GM12878 (cell line): ENCODE measurements at regions not wholly inside any gene's neighbourhood (a gene's known extent, or its start where the extent isn't known, plus 50 kb on each side); places are given as distances from the start of the nearest gene placed in this dataset.

ENCODE experiments used
- ATAC-seq: fragments of 200-7000 bp; cut with Tn5 transposase; 3 replicates; pipeline ENCODE4 v1.9.1; 2020; ENCODE audit warnings: mild to moderate bottlenecking, moderate library complexity
- BruUV-seq: library from RNA; stranded (reverse); fragments of 400-500 nt; replicated peaks from 2 replicates; lab custom pipeline; 2021; lab: Mats Ljungman, UMichigan
- CTCF ChIA-PET: fragments of 300-600 bp; sonication (Branson Sonifier 250); formaldehyde crosslinking; extraction: SDS; loops from one replicate; lab custom pipeline; 2021; ENCODE audit warnings: inconsistent platforms; lab: Yijun Ruan, JAX
- POLR2A ChIA-PET: fragments of 350-600 bp; formaldehyde crosslinking; extraction: SDS; loops from one replicate; lab custom pipeline; 2021; ENCODE audit warnings: inconsistent platforms; lab: Charles Lee
- RAD21 ChIA-PET: fragments of 300-600 bp; sonication (Branson Sonifier 250); formaldehyde crosslinking; loops from one replicate; lab custom pipeline; 2023; ENCODE audit warnings: antibody characterized with exemption; ENCODE audit not compliant: unreplicated experiment; lab: Charles Lee
- SMC1A ChIA-PET: fragments of 300-600 bp; sonication (Branson Sonifier 250); formaldehyde crosslinking; loops from one replicate; lab custom pipeline; 2023; ENCODE audit not compliant: unreplicated experiment, uncharacterized antibody; lab: Charles Lee
- DNase-seq: peaks from one replicate; pipeline ENCODE4 v3.0.0-alpha.2; 2011; ENCODE audit warnings: low read depth, low spot score
- FAIRE-seq: peaks from 3 replicates; lab custom pipeline; 2011; peaks lifted over from hg19 to GRCh38; lab: Jason Lieb, UNC
- H2AFZ ChIP-seq: 2 replicates; pipeline ENCODE4 v1.6.0; 2011; ENCODE audit warnings: low read depth, low read length, control low read depth; ENCODE audit not compliant: control insufficient read depth
- H3K27ac ChIP-seq: 2 replicates; pipeline ENCODE4 v1.5.1; 2011; ENCODE audit warnings: control low read depth; ENCODE audit not compliant: control insufficient read depth, insufficient read depth
- H3K27me3 ChIP-seq, 2 experiments: replicated peaks in 1 of 2; 2 replicates each; pipeline versions ENCODE4 v1.6.0 to v1.6.1; 2011; ENCODE audit warnings: low read length in 1 of 2; ENCODE audit not compliant: control insufficient read depth in 2 of 2, insufficient read depth in 2 of 2
- H3K36me3 ChIP-seq, 2 experiments: 2 replicates each; pipeline ENCODE4 v1.5.1; 2011; ENCODE audit warnings: low read length in 1 of 2; ENCODE audit not compliant: control insufficient read depth in 2 of 2, insufficient read depth in 2 of 2
- H3K4me1 ChIP-seq: 2 replicates; pipeline ENCODE4 v1.6.1; 2011; ENCODE audit warnings: mild to moderate bottlenecking, low read length, moderate library complexity, mixed read lengths; ENCODE audit not compliant: control insufficient read depth, insufficient read depth
- H3K4me2 ChIP-seq: 2 replicates; pipeline ENCODE4 v1.6.0; 2011; ENCODE audit warnings: control low read depth; ENCODE audit not compliant: control insufficient read depth, insufficient read depth
- H3K4me3 ChIP-seq: fragments of 200-600 bp; sonication (generic); 2 replicates; pipeline ENCODE4 v1.5.1; 2016
- H3K79me2 ChIP-seq: 2 replicates; pipeline ENCODE4 v1.6.0; 2011; ENCODE audit warnings: low read length; ENCODE audit not compliant: control insufficient read depth, insufficient read depth
- H3K9ac ChIP-seq: 2 replicates; pipeline ENCODE4 v1.8.0; 2011; ENCODE audit warnings: low read length, control low read depth, mixed read lengths; ENCODE audit not compliant: control insufficient read depth, insufficient read depth
- H3K9me3 ChIP-seq: replicated peaks from 3 replicates; pipeline ENCODE4 v1.5.1; 2011; ENCODE audit warnings: mild to moderate bottlenecking, low read length; ENCODE audit not compliant: control insufficient read depth, insufficient read depth
- H4K20me1 ChIP-seq: 2 replicates; pipeline ENCODE4 v1.6.0; 2011; ENCODE audit not compliant: control insufficient read depth, insufficient read depth
- CBX3 ChIP-seq: fragments of 200-600 bp; sonication (generic); IDR thresholded peaks from 2 replicates; pipeline ENCODE4 v1.6.1; 2016; ENCODE audit warnings: low read depth, borderline replicate concordance
- CREM ChIP-seq: IDR thresholded peaks from 2 replicates; pipeline ENCODE4 v1.6.1; 2014; ENCODE audit warnings: antibody characterized with exemption, low read depth
- EED ChIP-seq: sonication (generic); IDR thresholded peaks from 2 replicates; pipeline ENCODE4 v1.6.1; 2016; ENCODE audit warnings: antibody characterized with exemption, low read depth
- FOXK2 ChIP-seq: fragments of 450-650 bp; IDR thresholded peaks from 2 replicates; pipeline ENCODE4 v1.6.1; 2017; ENCODE audit warnings: mild to moderate bottlenecking, moderate library complexity
- GATAD2B ChIP-seq: fragments of 450-650 bp; conservative IDR thresholded peaks from 2 replicates; pipeline ENCODE4 v1.6.1; 2017; ENCODE audit warnings: low read depth, mild to moderate bottlenecking, moderate library complexity
- HDAC6 ChIP-seq: fragments of 200-600 bp; sonication (generic); IDR thresholded peaks from one replicate; pipeline ENCODE4 v1.8.0; 2017; ENCODE audit warnings: antibody characterized with exemption; ENCODE audit not compliant: unreplicated experiment
- JUNB ChIP-seq: IDR thresholded peaks from 2 replicates; pipeline ENCODE4 v1.6.1; 2016; ENCODE audit warnings: antibody characterized with exemption, mild to moderate bottlenecking
- PAX5 ChIP-seq: IDR thresholded peaks from 2 replicates; pipeline ENCODE4 v1.6.1; 2011; ENCODE audit warnings: low read depth, low read length, borderline replicate concordance
- RAD21 ChIP-seq: IDR thresholded peaks from 2 replicates; pipeline ENCODE4 v1.6.1; 2011; ENCODE audit warnings: mild to moderate bottlenecking, low read depth, low read length, moderate library complexity; ENCODE audit not compliant: insufficient read depth
- RB1 ChIP-seq: fragments of 450-650 bp; formaldehyde crosslinking; IDR thresholded peaks from 2 replicates; pipeline ENCODE4 v1.6.1; 2017; ENCODE audit warnings: mild to moderate bottlenecking, borderline replicate concordance
- RELB ChIP-seq: fragments of 450-650 bp; IDR thresholded peaks from 2 replicates; pipeline ENCODE4 v1.6.1; 2017; ENCODE audit warnings: low read depth, mild to moderate bottlenecking, moderate library complexity
- SKIL ChIP-seq: fragments of 450-650 bp; IDR thresholded peaks from 2 replicates; pipeline ENCODE4 v1.6.1; 2017; ENCODE audit warnings: mild to moderate bottlenecking, low read depth, inconsistent platforms; ENCODE audit not compliant: poor library complexity, severe bottlenecking
- SRF ChIP-seq, 2 experiments: IDR thresholded peaks; 2 replicates each; pipeline ENCODE4 v1.6.1; 2011; ENCODE audit warnings: low read depth in 2 of 2, low read length in 2 of 2, mild to moderate bottlenecking in 1 of 2, moderate library complexity in 1 of 2
- ZSCAN29 ChIP-seq: fragments of 450-650 bp; IDR thresholded peaks from 2 replicates; pipeline ENCODE4 v1.6.1; 2017; ENCODE audit warnings: mild to moderate bottlenecking, moderate library complexity
- WGBS: methylation state at CpG from one replicate; pipeline ENCODE4 v1.1.6; 2016; ENCODE audit warnings: low lambda C conversion rate; ENCODE audit not compliant: insufficient replicate concordance, insufficient coverage; ENCODE audit errors: missing lambda C conversion rate; 5-methylcytosine and 5-hydroxymethylcytosine counted together
- in situ Hi-C: fragments of 300-500 bp; cut with MboI; formaldehyde crosslinking; loops from 9 replicates; pipeline ENCODE4 v1.14.3; 2018; ENCODE audit warnings: mixed read lengths
- intact Hi-C: fragments of 100-400 bp; cut with micrococcal nuclease; formaldehyde crosslinking; loops from one replicate; pipeline ENCODE4 v1.14.2; 2022; ENCODE audit not compliant: unreplicated experiment

GRCh38 chr3:36211652-36211999 lies 168.7 kb upstream of the STAC start (continued):
- TF ChIP-seq RELB (no peak), PAX5 (no peak), CREM (no peak), CBX3 (no peak), GATAD2B (no peak), SKIL (no peak), RB1 (no peak)

- Histone ChIP-seq H2AFZ (no peak overlapping the region), H3K4me2 (no peak overlapping the region), H3K36me3 (no peaks in the 10 kb centered on the region), H3K4me1 (no peaks in the 10 kb centered on the region), H3K27me3 (no peaks in the 10 kb centered on the region), H3K9ac (no peak overlapping the region), H3K27ac (no peak overlapping the region), H3K9me3 (no peaks in the 10 kb centered on the region), H4K20me1 (no peaks in the 10 kb centered on the region), H3K4me3 (no peak overlapping the region), H3K79me2 (no peaks in the 10 kb centered on the region)
- ChIA-PET SMC1A (interaction anchor here (1.8 kb wide), 1 partner anchor 10 kb away, joined by 6 read pairs; no protein-coding TSS in a partner anchor), RAD21 (no interaction called here), CTCF (no interaction called here), POLR2A (no interaction called here)
- intact Hi-C loops (no loop called here), in situ Hi-C loops (no loop called here)
- BruUV-seq, result no TSS peak
- FAIRE-seq (no peak), ATAC-seq (no peak), DNase-seq (no peak)
- 0% methylated on average over 2 of the region's 2 CpGs for WGBS
- no peak for TF ChIP-seq RAD21
- TF ChIP-seq SRF (IDR thresholded peaks at IDR 0.05; ENCODE audit: low read depth in 2 of 2, low read length in 2 of 2), result no peak
- TF ChIP-seq FOXK2, result no peak
- no peak for TF ChIP-seq JUNB
- TF ChIP-seq HDAC6, result no peak
- TF ChIP-seq ZSCAN29, result no peak
- no peak for TF ChIP-seq CREM
- no peak for TF ChIP-seq EED
These were observed 168.1 kb upstream of the STAC start for GRCh38 chr3:36212251-36212650.
